ENCODE measurements at regions not wholly inside any gene's neighbourhood (a gene's known extent, or its start where the extent isn't known, plus 50 kb on each side); places are given as distances from the start of the nearest gene placed in this dataset.

DNA sequence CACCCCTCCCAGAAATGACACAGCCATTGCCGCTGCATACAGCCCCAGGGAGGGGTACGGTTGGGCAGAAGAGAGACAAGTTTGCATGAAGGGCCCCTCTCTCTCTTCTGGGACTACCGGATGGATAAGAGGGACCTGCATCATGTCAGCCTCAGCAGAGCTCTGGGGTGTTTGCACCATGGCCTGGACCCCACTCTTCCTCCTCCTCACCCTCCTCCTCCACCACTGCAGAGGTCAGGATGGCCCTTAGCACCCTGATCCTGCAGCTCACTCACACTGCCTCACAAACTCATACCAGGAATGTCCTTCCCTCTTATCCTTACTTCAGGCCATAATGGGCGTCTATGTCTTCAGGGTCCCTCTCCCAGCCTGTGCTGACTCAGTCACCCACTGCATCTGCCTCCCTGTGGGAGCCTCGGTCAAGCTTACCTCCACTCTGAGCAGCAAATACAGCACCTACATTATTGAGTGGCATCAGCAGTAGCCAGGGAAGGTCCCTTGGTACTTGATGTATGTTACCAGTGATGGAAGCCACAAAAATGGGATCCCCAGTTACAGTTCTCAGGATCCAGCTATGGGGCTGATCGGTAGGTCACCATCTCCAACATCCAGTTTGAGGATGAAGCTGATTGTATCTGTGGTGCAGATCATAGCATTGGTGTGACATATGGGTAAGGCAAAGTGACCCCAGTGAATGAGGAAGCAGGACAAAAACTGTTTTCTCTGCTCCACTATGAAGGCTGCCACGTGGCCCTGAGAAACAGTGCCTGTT lies 62.2 kb upstream of the VPREB1 start:
- TF ChIP-seq CTCF (IDR thresholded peaks at IDR 0.05) (no peak), POLR2A (IDR thresholded peaks at IDR 0.05) (no peak), POLR2AphosphoS5 (IDR thresholded peaks at IDR 0.05; ENCODE audit: insufficient read depth in 1 of 2, low read depth in 1 of 2) (no peak)

Measured in vagina (tissue), 2 donors.